Pons (tissue), 1 donor: ENCODE measurements at regions not wholly inside any gene's neighbourhood (a gene's known extent, or its start where the extent isn't known, plus 50 kb on each side); places are given as distances from the start of the nearest gene placed in this dataset.

ENCODE experiments used
- DNase-seq: peaks from one replicate; pipeline ENCODE4 v3.0.0-alpha.2; 2016; ENCODE audit warnings: low spot score

DNA sequence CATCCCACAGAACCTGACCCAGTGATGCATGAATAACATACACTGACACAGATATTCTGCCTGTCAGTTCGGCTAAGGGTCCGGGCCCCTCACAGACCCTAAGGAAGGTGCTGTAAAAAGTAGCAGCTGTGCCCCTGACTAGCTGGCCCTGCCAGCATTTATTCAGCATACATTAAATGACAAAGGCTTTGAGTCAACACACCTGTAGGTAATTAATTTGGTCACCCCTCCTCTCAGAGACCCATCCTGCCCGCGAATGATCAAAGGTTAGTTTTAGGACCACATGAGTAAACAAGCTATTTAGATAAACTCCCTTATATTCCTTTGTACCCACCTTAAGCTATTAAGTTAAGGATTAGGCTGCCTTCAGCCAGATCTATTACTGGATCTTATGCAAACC is 429.0 kb upstream of the NWD2 start:
- no peak for DNase-seq

DNA sequence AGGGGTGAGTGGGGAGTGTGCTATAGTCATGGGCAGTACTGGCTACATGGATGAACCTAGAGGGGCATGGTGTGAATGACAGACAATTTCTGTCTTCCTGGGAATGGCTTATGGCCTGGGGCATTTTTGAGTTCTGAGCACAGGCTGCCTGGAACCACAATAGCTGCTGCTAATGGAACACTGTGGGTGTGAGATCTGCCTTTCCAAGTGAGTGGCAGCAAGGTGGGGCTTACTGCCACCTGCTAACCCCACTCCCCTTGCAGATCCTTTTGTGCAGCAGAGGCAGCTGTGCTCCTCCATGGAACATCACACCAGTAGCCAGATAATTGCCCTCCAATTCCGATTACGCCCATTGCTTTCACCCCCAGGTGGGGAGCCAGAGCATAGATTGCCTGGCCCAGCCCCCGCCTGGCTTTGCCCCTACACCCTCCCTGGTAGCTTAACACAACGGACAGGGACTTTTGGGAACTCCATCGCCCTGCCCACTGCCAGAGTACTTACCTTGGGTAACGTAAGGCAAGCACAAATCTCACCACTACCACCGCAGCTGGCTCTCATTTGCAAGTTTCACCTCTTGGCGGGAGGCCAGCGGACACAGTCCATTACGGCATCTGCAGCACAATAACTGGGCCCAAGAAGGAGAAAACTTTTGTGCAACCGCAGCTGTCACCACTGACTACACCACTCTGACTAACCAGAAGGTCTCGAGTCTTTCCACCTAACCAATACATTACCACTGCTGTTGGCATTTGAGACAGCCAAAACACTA is 421.2 kb upstream of the NWD2 start:
- DNase-seq = no peak

DNA sequence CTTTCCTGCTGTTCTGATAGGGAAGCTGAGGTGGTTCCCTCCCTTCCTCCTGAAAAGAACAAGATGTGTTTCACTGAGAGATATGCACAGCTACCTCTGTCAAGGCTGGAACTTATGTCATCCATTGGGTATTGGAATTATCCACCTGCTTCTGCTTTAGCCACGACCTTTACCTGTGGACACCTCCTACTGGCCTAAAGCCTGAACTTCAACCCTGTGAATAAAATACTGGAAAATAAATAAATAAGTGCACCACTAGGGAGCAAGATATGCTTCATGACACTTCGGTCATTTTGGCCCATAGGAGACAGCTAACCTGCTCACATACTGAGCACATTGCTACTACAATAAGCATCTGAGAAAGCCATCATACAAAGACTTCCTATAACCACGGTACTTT is 419.9 kb upstream of the NWD2 start:
- no peak for DNase-seq

DNA sequence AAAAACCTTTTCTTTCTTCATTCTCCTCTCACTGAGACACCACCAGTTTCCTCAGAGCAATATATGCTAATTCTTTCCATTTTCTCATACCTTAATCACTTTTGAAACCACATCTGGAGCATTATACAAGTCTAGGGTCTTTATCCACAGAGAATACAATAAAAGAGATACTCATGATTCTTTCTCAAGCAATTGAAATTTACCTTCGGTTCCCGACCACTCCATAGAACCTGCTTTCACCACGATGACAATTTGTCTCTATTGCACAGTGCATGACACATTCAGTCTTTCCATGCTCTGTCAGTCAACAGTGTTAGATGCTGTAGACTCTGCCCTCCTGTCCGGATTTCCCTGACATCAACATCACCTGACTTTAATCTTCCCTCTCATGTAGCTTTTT is 409.3 kb upstream of the NWD2 start:
- no peak for DNase-seq

DNA sequence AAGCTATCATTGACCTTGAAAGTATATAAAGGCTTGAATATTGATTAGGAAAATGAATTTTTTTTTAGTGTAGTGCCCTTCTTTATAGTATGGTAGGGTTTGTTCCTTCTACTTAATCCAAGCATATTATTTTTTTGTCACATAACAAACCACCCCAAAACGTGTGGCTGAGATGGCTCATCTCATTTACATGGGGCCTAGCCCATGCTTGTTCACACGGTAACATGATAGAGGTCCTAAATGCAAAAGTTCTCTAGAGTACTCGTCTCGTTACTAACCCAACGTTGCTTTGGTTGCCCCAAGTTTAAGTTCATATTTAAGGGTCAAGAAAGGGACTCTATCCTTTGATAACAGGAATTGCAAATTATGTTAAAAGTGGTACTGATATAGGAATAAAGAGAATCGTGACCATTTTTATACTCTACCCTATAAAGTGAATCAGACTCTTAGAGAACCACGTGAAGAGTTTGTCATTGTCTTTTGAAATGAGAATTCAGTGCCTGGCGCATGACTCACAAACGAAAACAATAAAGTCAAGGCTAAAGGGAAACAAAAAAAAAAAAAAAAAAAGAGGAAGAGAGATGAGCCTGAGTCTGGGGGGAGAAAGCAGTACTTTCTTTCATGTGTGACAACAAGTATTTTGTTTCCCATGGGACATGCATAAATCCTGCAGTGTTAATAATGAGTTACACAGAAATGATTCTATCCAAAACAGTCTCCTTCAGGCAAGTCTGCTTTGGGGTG is 402.8 kb upstream of the NWD2 start:
- DNase-seq = no peak

DNA sequence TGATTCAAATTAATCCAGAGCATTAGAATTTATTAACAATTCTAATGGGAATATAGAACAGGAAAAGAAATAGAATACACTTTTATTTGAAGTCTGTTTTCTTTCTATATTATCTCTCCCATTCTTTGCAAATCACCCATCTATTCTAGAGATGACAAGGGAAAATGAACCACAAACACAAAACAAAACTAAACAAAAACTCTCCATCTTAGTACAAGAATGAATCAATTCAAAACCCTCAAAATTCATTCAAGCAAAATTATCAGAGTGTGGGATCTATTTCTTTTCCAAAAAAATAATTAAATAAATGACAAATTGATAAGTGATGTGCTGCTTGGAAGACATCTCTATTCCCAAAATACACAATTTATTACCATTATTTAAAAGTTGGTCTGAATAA is 400.1 kb upstream of the NWD2 start:
- DNase-seq = no peak

DNA sequence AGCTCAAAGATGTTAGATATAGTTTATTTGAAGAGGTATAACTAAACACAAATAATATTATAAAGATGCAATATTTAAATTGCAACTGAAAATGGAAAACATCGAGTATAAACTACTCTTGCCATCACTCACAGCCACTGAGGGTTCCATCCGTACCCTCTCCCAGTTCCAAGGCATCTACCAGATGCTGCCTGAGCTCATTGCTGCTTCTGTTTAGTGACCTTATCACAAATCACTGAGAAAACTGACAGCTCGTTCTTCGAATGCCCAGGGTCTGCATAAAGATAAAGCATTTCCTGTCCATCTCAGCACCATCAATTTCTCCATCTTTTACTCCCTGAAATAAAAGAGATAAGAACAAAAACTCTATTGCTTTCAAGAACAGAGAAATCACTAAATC is 391.7 kb upstream of the NWD2 start:
- DNase-seq = no peak

DNA sequence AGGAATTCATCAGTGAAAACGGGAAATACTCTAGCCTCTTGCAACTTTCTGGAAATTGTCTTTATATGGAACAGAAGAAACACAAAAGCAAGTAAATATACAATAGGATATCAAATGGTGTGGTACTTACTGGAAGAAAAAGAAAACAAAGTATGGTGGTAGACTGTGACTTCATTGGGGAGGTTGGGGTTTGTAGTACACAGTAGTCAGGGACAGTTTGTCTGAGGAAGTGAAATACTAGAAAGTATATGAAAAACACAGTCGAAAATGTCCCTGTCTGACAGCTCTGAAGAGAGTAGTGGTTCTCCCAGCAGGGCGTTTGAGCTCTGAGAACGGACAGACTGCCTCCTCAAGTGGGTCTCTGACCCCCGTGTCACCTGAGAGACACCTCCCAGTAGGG is 390.0 kb upstream of the NWD2 start:
- no peak for DNase-seq

DNA sequence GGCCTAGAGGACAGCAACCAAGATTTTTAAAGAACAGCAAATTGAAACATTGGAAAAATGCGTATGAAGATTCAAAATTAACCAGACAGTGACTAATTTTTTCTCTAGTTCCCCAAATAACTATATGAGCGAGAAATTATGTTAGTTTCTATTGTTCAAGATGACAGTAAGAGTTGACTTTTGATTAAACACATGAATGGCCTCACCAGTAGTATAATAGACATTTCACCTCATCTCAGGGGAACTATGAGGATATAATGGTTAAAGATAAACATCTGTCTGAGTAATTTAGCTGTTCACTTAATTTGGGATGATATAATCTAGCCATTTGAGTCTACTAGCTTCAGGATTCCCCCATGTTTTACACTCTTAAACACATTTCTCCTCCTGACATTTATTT is 380.9 kb upstream of the NWD2 start:
- DNase-seq = no peak

DNA sequence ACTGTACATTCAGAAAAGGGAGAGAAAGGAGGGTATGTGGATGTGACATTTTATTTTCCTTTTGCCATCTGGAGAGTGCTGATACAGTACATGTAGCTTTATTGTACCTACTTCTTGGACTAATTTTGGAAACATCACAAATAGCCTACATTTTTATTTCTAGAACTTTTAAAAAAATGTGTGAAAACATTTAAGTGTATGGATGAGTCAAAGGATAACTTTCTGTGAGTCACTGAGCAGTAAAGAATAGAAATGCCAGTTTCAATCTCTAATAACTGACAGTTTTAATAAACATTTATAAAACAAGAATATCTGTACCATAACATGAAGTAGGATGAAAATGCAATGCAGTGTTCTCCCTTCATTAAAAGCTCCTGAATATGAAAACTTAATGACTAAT is 374.4 kb upstream of the NWD2 start:
- no peak for DNase-seq

DNA sequence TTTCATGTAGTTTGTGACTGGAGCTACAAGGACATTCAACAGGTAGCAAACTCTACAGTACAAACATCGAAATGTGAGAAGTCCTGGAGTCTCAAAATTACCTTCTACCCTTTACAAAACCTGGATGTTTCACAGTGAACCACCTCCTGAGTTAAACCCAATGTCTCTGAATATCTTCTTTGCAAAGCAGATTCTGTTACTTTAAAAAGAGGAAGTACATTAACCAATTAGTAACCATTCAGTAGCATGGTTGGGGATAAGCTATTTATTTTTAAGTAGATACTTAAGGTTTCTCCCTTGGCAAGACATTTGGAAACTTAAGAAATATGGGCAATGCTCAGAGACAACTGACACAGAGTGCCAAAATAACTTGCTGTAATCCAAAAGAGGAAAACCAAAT is 371.9 kb upstream of the NWD2 start:
- DNase-seq = no peak

DNA sequence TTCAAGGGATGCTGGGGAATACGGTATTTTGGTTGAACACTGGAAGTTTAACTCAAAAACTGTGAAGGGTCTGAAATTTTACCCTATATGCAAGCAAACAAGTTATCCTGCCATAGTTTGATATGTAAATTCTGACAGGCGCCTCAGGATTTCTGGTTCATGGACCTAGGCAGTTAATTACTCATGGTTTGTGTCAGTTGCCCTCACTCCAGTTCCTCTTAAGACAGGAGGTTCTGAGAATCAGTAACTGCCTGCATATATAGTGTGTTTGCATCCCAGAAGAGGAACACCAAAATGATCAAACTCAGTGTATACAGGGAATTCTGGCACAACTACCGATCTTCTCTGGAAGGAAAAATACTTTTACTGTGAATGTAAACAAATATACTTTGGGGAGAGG is 360.4 kb upstream of the NWD2 start:
- no peak for DNase-seq

DNA sequence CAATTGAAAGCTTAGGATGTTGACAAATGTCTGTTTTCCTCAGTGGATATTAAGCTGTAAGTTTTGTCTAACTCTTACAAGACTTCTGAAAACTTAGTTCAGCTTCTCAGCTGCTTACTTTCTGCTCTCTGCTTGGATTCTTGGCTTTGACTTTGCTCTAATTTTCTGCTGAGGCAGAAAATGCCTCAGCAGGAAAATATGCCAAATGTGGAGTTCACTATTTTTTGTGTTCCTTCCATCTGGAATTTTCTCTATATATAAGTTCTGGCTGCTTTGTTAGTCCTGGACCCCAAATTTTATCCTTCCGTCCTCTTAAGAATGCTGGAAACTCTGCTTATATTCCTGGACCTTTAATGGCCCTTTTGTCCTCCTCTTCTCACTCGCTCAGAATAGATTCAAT is 352.6 kb upstream of the NWD2 start:
- no peak for DNase-seq

DNA sequence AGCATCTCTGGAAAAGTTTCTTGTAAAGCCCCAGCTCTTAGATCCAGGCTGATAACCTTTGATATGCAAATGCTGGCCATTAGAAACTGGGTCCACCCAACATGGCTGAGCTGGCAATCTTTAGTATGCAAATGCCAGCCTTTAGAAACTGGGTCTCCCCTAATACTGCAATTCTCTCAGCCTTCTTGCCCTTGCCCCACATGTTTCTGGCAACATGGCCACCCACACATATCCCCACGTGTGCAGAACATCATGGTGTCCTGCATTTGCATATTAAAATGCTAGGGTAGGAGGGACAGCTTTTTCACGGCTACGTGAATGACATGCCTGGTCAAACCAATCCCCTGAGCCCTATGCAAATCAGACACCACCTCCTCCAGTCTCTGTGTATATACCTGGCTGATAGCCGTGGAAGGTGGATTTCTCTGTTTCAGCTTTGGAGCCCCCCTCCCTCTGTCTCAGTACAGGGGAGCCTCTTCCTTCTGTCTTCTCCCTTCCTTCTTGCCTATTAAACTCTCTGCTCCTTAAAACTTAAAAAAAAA is 344.0 kb upstream of the NWD2 start:
- no peak for DNase-seq

DNA sequence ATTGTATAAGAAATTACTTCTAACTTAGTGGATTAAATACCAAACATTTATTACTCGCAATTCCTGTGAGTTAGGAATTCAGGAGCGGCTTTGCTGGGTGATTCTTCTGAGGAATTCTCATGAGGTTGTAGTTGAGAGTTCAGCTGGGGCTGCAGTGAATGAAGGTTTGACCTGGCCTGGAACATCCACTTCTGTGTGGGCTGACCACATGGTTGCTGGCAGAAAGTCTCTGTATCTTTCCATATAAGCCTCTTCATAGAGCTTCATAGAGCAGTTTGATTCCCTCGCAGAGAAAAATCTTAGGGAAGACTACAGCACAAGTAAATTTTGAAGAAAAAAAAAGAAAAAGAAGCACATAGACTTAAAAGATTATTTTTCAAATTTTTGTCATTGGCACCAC is 339.7 kb upstream of the NWD2 start:
- no peak for DNase-seq

DNA sequence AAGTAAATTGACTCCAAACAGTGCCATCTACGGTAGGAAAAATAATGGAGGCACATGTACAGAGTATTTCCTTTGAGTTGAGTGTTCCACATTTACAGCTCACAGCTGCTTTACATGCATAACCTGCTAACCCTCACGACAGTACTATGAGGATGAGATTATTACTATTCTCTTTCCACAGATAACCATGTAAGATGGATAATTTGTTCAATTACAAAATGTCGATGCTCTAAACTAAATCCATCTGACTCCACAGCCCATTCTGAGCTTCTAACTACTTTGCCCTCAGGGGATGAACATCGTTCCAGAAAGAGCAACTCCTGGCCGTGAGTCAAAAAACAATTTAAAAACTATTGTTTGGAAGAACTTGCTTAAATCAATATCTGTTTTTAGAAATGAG is 330.4 kb upstream of the NWD2 start:
- no peak for DNase-seq

DNA sequence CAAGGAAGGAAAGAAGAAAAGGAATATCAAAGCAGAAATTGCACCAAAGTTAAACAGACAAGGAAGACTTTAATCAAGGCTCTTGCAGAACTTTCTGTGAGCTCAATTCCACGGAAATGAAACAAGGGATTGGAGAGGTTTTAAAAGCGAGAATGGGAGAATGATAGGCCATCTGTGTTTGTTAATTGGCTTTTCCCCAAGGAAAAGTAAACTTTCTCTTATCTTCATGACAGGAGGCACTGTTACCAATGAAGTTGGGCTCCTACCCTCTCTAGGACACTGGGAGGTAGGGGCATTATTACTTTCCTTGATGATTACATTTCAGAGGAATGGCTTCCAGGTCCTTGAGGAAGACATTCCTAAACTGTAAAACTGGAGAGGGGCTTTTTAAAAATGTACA is 328.8 kb upstream of the NWD2 start:
- DNase-seq = no peak

DNA sequence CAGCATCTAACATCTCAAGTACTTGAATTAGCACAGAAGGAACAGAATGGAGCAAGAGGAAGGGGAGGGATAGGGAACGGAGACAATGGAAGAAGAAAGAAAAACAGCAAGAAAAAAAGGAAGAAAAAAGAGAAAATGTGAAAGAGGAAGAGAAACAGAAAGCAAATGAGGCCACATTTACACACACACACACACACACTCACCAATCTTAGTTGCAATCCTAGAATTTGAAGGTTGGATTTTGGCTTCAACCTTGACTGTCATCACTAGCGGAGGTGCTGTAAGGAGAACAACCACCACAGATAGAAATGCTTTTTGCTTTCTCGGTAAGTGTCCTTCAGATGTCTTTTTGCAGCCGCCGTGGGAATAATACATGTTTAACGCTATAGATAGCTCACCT is 327.1 kb upstream of the NWD2 start:
- DNase-seq = no peak

DNA sequence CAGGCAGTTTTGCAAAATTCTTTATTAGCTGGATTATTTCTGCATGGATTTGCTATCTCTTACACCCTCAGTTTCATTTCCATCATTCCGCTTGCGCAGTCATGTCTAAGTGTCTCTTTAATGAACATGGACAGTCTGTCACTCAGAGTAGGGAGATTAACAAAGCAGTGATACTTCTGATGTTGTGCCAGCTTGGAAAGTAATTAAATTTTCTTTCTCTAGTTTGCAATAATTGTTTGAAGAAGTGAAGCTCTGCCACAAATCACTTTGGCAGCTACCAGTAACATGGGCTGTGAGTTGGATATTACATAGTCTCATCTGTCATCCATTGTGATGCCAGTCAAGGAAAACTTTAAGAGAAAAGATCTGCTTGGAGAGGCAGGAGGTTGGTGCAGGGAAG is 324.8 kb upstream of the NWD2 start:
- DNase-seq = no peak

DNA sequence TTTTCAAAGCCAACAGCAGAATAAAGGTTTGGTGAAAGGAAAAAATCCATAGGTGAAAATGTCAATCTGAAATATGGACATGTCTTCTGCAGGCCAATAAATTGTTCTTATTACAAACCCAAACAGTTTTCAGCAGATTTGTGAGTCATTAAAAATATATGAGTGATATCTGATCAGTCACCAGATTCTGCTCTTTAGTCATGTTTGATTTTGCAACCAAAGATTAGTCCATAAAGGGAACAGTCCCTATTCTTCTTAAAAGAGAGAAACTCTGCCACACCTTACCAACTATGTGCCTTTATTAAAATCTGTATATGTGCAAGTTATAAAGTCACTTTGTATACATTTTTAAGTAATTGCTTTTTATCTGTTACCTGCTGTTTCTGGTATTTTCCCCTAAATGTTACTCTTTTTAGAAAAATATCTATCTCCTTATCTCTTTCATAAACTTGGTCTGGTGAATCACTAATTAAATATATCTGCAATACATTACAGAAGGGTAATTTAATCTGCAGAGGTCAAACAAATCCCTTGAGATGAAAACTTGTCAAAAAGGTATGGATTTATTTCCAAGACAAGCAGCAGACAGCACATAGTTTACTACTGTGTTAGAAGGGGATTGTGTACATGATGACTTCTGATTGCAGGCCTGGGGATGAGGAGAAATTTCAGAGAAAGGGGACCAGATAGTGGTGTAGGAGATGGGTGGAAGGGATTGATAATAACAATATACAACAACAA is 322.9 kb upstream of the NWD2 start:
- no peak for DNase-seq

DNA sequence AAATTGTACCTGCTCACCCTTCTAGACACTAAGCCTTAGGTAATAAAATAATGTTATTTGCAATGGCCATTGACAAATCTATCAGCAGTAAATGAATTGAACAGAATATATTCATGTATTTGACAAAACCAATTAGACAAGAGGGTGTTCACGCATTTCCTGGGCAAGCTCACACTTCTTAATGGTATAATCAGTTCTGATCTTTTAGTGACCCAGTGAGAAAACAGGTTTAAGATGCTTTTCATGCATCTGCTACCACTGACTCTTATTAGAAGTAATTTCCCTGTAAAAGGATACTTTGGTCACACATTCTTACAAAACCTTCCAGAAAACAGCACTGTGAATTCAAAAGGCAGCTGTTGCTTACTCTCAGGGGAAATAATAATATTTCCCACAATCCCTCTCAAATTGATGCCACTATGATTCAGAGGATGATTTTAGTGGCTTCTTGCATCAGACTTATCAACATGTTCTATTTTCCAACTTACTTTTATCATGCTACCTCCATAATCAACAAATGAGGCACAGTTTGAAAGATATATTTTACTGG is 313.9 kb upstream of the NWD2 start:
- no peak for DNase-seq

DNA sequence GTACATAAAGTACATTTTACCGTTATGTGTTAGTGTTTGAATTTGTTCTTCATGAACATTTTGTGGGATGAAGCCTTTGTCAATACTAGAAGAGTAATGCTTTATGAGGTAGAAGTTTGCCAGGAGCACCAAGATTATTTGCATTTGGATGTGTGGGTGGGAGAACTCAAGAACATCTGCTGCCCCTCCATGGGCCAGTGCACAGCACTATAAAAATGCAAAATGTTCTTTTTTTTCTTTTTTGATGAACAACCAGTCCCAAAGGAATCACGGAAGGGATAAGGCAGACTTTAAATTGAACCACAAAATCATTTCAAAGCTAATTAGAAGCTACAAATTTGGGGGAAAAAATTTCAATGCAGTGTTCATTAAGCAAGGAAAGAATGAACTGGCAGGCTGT is 300.3 kb upstream of the NWD2 start:
- DNase-seq = no peak

DNA sequence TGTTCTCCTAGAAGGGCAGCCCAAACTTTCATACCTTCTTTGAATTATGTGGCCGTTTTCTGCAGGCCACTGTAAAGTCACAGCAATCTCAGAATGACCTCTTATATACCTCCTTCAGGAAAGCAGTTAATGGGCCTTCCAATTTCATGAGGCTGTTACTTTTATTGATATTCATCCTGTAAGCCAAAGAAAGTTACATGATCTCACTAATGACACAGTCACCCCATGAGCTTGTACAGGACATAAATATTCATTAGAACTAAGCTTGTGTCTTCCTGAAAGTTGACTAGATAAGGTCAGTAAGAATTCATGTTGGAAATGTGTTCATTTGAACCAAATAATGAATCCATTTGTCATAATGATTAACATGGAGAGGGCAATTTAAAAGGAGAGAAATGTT is 283.1 kb upstream of the NWD2 start:
- no peak for DNase-seq
